Erythroblast (primary cell): ENCODE measurements at regions not wholly inside any gene's neighbourhood (a gene's known extent, or its start where the extent isn't known, plus 50 kb on each side); places are given as distances from the start of the nearest gene placed in this dataset.

ENCODE experiments used
- DNase-seq, 2 experiments: peaks; one replicate each; lab custom pipeline; 2025; lab: John Stamatoyannopoulos, UW
- GATA1 ChIP-seq: IDR thresholded peaks from 2 replicates; pipeline ENCODE4 v1.6.1; 2011; ENCODE audit warnings: low read depth, mild to moderate bottlenecking, control low read depth, low read length, moderate library complexity
- POLR2A ChIP-seq: IDR thresholded peaks from 2 replicates; pipeline ENCODE4 v1.6.1; 2011; ENCODE audit warnings: mild to moderate bottlenecking, low read length

DNA sequence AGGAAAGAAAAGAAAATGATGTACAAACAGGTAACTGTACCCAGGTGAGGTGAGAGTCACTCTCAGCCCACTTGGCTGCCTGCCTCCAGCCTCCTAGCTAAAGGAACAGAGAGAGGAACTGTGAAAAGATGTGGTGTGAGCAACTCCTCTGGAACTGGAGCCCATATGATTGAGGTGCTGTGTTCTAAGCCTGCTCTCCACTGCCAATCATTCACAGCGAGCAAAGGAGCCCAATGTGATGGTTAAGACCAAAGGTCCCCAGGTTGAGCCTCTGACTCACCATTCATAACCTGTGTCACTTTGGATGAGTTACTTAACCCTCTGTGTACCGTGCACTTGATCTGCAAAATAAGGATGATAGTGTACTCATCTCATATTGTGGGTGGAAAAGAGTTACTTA lies 868.1 kb upstream of the AUTS2 start:
- DNase-seq = no peak

GRCh38 chr7:68730964-68731363 lies 867.3 kb upstream of the AUTS2 start:
- TF ChIP-seq GATA1 = no peak

More for the DNA sequence above, 868.1 kb upstream of the AUTS2 start:
- TF ChIP-seq GATA1 (no peak), POLR2A (no peak)

DNA sequence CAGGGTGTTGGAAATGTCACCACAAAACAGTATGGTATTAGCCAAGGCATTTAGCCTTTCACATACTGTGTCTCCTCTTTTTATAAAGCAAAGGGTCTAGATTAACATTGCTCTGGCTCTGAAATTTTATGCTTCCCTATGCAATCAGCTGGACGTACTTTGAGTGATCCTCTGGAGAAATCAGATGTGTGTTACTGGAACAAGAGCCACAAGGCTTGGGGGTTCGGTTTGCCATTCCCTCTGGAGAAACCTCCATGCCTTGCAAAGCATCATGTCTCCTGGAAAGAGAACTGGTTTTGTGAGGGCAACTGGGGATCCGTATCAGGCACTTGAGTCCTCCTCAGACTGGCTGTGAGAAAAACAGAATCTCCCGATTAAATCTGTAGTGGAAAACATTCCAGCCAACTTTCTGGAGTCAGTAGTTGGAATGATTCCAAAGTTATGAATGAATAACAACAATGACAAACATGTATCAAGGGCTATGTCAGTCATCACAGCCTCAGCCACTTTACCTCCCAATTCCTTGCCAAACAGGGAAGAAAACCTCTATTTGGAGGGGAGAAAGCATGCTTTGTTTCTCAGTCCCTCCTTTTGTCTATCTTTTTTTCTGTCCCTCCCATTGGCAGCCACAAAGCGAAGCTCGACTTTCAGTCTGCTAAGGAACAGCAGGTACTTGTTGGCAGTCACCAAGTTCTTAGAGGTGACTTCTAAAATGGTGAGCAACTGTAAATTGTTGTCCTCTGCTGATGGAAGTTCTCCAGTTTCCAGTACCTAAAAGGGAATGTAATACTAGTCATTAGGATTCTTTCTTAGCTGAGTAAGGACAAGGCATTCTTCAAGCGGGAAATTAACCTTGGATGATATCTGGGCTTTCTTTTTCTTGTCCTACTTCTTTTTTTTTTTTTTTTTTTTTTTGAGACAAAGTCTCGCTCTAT lies 864.8 kb upstream of the AUTS2 start:
- TF ChIP-seq GATA1 = no peak
- no peak for TF ChIP-seq POLR2A
- no peak for DNase-seq

More at GRCh38 chr7:68730964-68731363, 867.3 kb upstream of the AUTS2 start:
- DNase-seq = no peak

DNA sequence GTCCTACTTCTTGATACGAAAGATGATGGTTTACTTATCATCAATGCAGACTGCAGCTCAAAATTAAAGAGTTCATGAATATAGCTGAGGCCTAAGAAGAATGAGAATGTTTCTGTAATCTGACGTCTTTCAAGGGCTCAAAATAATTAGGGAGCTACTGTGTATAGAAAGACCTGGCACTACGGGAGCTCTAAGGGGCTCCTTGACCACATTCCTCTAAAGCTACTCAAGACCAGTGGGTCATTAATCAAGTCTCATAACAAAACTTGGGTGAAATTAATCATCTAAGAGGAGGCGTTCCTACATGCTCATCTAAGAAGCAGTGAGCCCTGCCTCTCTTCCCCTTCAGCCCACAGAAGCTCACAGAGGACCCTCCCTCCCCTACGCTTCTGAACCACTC lies 863.8 kb upstream of the AUTS2 start:
- DNase-seq = no peak
- no peak for TF ChIP-seq POLR2A
- TF ChIP-seq GATA1 = no peak

- no peak for DNase-seq
- TF ChIP-seq GATA1 = no peak
- TF ChIP-seq POLR2A = no peak
Measured at GRCh38 chr7:68739306-68739705, 859.0 kb upstream of the AUTS2 start.

DNA sequence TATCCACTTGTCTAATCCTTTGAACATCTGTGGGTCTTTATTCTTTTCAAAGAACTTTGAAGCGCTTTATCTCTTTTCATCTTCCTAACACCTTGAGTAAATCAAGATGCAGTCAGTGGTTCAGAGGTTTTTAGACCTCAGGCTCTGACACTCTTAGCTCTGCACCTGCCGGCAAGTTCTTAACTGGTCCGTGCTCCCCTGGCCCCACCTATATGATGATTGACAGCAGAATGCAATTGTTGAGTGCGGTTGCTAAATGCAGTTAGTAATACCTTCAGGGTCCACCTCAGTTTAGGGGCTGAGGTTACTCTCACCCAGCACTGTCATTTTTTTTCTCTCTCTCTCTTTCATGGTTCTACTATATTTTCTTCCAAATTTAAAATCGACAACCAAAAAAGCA lies 854.2 kb upstream of the AUTS2 start:
- TF ChIP-seq GATA1 = no peak
- no peak for TF ChIP-seq POLR2A
- DNase-seq = no peak

DNA sequence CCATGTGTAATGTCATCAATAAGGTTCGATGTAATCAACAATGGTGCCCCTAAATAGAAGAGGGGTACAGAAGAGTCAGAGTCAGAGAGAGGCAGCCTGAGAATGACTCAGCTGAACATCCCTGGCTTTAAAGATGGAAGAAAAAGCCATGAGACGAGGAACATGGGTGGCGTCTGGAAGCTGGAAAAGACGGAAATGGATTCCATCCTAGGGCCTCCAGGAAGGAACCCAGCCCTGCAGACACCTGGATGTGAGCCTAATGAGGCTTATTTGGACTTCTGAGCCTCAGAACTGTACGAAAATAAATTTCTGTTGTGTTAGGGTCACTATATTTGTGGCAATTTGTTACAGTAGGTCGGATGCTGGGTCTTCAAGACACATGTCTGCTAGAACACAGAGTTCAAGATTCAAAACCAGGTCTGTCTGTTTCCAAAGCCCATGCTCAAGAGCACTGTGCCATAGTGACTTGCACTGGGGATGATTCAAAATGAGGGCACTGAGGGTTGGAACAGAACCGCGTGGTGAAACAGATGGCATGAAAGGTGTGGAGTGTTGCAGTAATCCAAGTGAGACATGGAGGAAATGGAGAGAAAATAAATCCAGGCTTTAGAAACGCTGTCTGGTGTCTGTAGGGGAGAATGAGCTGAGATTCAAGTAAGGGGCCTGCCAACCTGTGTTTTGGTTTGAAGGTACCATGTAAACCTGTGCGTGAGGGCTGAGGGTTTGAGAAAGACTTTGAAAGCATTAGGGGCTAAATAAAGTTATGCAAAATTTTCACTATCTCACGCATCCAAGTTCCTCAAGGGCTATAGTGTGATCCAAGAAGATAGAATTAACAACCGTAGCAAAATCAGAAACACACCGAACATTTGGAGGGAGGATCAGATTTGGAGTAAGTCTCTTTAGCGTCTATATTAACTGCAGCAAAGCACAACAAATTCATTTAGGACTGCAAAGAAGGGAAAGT lies 849.1 kb upstream of the AUTS2 start:
- no peak for TF ChIP-seq GATA1

GRCh38 chr7:68752485-68753178 lies 845.6 kb upstream of the AUTS2 start:
- DNase-seq = no peak
- no peak for TF ChIP-seq POLR2A
- no peak for TF ChIP-seq GATA1

More for the DNA sequence above, 849.1 kb upstream of the AUTS2 start:
- no peak for DNase-seq

- TF ChIP-seq POLR2A = no peak
- TF ChIP-seq GATA1 = no peak
- DNase-seq = no peak
Measured at GRCh38 chr7:68754414-68754813, 843.9 kb upstream of the AUTS2 start.

GRCh38 chr7:68756986-68757495 lies 841.2 kb upstream of the AUTS2 start:
- no peak for TF ChIP-seq POLR2A
- TF ChIP-seq GATA1 = no peak
- no peak for DNase-seq

DNA sequence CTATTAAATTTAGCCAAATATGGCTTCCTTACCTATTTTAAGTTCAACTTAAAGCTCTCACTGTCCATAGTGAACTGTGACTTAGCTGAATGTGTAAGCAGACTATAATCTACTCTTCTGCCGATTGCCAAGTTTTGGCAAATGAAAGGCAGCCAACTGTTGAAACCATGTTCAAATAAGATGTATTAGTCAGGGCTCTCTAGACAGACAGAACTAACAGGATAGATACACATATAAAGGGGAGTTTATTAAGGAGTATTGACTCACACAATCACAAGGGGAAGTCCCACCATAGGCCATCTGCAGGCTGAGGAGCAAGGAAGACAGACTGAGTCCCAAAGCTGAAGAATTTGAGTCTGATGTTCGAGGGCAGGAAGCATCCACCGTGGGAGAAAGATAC lies 837.7 kb upstream of the AUTS2 start:
- TF ChIP-seq POLR2A = no peak
- DNase-seq = no peak

- no peak for DNase-seq
Measured at GRCh38 chr7:68767462-68767861, 830.8 kb upstream of the AUTS2 start.

DNA sequence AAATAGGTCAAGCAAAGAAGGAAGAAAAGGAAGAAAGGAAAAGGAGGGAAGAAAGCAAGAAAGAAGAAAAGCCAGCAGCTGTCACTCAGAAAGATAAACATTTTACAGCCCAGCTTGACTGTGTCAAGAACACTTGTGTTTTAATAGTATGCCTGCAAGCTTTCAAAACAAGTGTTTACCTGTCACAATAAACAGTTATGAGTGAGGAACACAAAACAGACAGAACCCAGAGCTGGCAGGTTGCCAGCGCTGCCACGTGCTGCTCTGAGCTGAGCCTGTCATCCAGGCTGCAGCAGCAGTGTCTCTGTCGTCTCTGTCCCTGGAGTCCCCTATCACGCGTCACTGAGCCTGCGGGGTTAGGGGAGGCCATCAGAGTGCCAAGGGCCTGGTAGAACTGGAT lies 827.6 kb upstream of the AUTS2 start:
- no peak for DNase-seq
- TF ChIP-seq POLR2A (no peak), GATA1 (no peak)

More at GRCh38 chr7:68767462-68767861, 830.8 kb upstream of the AUTS2 start:
- TF ChIP-seq POLR2A (no peak), GATA1 (no peak)
